SKM-1 (cell line): ENCODE measurements at regions not wholly inside any gene's neighbourhood (a gene's known extent, or its start where the extent isn't known, plus 50 kb on each side); places are given as distances from the start of the nearest gene placed in this dataset.

Experiments used
- DNase-seq: peaks from one replicate; lab custom pipeline; 2025; ENCODE audit not compliant: unreplicated experiment; lab: John Stamatoyannopoulos, UW

DNA sequence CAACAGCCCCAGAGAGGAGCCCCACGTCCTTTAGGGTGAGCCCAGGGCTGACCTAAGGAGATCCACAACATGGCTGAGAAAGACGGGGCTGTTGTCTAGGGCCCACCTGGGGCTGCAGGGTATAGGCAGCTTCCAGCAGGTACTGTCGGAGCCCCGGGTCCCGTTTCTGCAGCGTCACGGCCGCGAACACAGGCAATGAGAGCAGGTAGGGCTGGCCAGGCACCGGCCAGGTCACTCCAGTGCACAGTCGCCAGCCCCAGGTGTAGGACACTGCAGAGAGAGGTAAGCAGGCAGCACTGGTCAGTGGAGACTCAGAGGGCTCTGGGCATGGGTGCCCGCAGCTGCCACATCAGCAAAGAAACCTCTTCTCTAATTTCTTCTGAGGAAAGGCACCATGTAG lies 115.2 kb downstream of the LITAF start:
- no peak for DNase-seq

DNA sequence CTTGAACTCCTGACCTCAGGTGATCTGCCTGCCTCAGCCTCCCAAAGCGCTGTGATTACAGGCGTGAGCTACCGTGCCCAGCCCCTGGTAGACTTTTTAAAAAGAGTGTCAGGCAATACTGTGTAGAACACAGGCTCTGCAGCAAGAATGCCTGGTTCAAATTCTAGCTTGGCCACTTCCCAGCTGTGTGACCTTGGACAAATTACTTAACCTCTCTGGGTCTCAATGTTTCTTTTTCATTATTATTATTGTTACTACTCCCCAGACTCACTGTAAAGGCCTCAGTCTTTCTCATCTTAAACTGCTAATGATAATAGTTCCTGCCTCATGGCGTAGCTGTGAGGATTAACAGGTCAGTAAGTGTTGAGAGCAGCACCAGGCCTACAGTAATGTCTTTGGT lies 114.3 kb downstream of the LITAF start:
- DNase-seq = no peak

DNA sequence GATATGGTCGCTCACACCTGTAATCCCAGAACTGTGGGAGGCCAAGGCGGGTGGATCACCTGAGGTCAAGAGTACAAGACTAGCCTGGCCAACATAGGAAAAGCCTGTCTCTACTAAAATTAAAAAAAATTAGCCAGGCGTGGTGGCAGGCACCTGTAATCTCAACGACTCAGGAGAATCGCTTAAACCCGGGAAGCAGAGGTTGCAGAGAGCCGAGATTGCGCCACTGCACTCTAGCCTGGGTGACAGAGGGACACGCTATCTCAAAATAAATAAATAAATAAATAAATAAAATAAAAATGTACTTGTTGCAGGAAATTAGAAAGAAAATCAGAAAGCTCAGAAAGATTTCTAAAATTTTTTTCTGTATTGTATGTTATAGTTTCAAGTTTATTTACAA lies 113.9 kb downstream of the LITAF start:
- no peak for DNase-seq

DNA sequence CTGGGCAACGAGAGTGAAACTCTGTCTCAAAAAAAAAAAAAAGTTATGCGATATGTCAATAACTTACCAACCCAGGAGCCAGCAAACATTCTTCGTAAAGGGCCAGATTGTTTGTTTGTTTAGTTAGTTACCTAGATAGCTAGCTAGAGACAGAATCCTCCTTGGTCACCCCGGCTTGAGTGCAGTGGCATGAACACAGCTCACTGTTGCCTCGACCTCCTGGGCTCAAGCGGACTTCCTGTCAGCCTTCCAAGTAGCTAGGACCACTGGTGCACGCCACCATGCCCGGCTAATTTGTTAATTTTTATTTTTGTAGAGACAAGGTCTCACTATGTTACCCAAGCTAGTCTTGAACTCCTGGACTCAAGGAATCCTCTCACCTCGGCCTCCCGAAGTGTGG lies 113.0 kb downstream of the LITAF start:
- DNase-seq = no peak

DNA sequence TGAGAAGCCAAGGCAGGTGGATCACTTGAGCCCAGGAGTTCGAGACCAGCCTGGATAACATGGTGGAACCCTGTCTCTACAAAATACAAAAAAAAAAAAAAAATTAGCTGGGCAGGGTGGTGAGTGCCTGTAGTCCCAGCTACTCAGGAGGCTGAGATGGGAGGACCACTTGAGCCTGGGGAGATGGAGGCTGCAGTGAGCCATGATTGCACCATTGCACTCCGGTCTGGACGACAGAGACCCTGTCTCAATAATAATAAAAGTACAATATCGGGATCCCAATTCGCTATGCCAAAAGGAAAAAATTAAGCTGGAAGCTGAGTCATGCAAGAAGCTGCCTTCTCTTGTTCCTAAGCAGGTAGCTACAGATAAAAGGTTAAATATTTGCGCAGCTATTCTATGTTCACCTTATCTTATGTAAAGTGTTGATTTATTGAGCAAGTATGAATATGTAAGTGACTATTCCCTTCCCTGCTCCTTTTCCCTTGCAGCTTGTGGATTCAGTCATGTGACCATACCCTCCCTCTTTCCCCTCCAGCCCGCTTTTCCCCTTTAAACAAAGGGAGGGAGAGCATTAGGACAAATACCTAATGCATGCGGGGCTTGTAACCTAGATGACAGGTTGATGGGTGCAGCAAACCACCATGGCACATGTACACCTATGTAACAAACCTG lies 112.0 kb downstream of the LITAF start:
- DNase-seq = no peak

DNA sequence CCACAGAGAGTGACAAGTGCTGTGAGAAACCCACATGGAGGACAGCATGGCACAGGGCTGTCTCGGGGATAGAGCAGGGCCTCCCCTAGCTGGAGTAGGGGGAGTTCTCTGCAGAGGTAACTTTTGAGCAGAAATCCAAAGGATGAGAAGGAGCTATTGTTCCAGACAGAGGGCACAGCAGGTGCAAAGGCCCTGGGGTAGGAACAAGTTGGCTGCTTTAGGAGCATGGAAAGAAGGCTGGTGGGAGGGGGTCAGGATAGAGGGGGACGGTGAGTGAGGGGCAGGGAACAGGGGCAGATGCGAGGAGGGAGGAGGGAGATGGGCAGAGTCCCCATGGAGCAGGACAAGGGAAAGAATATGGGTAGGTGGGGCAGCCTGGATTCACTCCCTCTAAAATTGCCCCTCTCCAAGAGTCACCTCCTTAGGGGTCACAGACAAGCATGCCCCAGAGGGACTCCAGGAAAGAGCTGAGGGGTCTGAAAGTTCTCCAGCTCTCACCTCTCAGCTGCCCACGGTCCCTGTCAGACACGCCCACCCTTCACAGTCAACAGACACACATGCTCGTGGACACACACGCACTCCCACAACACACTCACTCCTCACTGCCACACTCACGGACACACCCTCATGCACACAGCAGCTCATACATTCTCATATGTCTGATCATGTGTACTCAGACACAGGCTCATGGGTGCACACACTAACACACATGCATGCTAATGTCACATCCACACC lies 110.7 kb downstream of the LITAF start:
- DNase-seq = no peak

DNA sequence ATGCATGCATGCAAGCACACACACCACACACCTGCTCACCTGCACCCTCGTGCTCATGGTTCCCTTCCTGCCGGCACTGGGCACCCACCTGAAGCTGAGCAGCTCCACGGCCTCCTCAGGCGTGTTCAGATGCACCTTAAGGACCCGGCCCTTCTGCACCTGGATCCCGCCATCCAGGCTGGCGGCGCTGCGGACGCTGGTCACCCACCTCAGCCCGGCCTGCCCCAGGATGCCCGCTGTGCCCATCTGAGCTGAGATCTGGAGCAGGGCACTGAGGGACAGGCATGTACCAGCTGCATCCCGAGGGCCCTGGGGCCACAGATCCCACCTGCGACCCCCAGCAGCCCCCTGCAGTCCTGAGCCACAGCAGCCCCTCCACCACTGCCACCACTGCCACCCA lies 110.0 kb downstream of the LITAF start:
- DNase-seq = no peak

DNA sequence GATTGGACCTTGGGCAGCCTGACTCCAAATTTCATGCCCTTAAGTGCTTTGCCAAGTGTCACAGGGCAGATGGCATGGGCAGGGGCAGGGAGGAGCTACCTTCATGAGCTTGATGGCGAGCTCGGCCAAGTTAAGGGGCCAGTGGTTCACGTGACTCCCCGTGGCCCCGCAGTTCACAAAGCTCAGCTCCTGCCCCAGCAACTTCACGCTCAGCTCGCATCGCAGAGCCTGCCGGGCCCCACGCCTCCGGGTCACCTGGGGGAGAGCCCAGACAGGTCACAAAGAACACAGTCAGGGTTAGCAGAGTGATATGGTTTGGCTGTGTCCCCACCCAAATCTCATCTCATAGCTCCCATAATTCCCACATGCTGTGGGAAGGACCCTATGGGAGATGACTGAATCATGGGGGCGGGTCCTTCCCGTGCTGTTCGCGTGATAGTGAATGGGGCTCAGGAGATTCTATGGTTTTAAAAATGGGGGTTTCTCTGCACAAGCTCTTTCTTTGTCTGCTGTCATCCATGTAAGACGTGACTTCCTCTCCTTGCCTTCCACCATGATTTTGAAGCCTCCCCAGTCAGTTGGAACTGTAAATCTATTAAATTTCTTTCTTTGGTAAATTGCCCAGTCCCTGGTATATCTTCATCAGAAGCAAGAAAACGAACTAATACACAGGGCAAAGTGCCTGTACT lies 108.1 kb downstream of the LITAF start:
- DNase-seq = no peak

DNA sequence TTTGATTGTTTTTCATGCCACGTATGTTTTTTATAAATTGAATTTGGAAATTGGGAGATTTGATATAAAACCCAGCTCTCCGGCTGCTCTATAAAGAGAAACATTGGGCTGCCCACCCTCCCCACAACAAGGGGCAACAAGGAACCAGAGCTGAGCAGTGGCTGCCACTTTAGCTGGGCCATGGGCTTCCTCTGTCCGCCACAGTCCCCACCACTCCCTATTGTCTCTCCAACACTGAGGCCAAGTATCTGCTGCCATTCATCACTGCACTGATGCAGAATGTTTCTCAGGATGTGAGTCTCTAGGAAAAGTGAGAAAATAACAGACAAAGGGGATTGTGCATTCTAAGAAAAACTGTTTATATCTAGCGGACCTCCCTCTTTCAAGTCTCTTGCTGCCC lies 106.8 kb downstream of the LITAF start:
- no peak for DNase-seq

DNA sequence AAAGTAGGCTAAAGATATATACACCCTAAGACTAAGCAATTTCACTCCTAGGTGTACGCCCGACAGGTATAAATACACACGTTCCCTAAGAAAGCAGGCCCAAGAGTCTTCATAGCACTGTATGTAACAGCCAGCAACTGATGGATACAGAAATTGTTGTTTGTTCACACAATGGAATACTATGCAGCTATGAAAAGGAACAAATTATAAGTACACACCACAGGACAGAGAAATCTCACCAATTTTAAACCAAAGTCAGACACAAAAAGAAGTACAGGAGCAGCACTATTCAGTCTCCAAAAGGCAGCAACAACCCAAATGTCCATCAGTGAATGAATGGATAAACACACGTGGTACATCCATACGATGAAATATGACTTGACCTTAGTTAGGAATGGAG lies 106.1 kb downstream of the LITAF start:
- no peak for DNase-seq

DNA sequence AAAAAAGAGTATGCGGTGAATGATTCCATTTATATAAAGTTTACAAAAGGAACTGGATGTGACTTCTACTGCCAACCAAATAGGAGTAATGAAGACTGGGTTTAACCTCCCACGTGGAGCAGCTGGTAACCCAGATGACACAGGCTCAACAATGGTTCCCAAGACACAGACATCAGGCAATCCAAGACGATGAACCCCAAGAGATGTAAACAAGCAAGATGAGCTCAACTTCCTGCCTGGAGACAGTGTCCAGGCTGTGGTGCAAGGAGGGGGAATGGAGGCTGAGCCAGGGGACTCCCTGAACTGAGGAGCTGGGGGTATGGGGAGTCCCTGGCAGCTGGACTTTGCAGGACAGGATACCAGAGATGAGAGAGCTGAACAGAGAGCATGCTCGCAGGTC lies 104.7 kb downstream of the LITAF start:
- DNase-seq = no peak

DNA sequence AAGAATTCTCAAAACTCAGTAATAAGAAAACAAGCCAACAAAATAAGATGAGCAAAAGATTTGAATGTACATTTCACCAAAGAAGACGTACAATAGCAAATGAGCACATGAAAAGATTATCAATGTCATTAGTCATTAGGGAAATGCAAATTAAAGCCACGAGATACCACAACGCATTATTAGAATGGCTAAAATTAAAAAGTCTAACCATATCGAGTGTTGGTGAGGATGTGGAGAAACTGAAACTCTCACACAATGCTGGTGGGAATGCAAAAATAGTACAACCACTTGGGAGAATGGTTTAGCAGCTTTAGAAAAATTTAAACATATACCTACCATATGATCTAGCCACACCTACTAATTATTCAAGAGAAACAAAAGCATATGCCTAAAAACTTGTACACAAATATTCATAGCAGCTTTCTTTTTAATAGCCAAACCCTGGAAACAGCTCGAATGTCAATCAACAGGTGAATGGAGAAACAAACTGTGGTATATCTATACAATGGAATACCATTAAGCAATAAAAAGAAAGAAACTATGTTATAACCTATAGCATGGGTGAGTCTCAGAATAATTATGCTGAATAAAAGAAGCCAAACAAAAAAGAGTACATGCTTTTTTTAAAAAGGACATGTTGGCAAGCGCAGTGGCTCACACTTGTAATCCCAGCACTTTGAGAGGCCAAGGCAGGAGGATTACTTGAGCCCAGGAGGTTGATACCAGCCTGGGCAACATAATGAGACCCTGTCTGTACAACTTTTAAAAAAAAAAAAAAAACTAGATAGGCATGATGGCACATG lies 103.6 kb downstream of the LITAF start:
- DNase-seq = no peak

DNA sequence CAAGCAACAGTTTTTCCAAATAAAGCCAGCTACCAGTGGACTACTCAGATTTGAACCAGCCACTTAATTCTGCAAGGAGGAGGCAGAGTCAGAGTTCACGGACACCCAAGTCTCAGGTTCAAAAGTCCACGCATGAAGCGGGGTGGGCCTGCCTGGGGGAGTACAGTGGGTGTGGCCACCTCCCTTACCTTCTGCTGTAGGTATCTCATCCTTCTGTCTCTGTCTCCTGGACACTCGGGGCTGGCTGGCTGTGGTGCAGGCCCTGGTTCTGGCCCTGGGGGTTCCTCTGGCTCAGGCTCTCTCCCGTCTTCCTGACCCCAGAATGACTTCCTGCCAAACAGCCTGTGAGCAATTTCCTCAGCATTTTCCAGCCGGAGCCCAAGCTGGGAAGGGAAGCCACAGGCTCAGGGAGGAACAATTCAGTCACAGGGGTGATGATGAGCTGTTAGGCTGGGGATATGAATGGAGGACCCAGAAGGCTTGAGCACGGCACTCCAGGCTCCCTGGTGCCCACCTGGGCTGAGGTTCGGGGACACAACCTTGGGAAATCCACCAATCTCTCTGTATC lies 101.9 kb downstream of the LITAF start:
- no peak for DNase-seq

DNA sequence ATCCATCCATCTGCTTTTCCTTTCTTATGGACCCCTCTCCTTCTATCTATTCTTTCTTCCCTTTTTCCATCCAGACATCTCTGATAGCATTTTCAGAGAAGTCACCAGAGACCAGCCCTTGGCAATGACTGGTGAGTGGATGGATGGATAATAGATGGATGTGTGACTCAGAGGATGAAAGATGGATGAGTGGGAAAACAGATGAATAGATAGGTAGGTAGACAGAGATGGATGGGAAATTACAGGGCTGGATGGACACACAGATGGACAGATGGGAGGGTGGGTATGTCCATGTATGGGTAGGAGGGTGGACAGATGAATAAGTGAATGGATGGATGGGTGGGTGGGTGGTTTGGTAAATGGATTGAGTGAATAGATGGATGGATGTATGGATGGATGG lies 101.0 kb downstream of the LITAF start:
- no peak for DNase-seq

DNA sequence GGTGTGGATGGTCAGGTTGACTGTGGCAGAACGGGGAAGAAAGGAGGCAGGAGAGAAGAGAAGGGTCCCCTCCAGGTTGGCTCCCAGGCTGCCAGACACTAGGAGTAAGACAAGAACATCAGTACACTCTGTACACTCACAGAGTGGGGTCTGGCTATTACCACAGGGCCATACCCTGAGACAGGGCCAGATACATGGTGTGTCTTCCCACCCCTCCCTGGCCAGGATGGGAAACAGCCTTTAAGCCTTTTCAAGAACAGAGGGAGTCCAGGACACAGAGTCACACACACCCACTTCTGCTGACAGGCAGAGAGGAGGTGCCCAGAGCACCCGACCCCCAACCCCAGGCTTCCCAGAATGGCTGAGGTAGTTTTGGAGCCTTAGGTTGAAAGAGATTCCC lies 99.4 kb downstream of the LITAF start:
- no peak for DNase-seq

DNA sequence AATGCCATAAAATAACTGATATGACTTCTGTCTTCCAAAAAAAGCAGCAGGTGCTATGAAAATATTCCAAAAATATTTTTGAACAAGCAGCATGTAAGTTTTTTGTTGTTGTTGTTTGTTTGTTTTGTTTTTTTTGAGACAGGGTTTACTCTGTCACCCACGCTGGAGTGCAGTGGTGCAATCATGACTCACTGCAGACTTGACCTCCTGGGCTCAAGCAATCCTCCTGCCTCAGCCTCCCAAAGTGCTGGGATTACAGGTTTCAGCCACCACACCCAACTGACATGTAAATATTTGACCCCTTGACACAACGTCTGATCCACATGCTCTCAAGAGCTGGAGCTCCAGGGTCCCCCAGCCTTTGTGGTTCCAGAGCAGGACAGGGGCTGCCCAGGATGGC lies 98.4 kb downstream of the LITAF start:
- no peak for DNase-seq

DNA sequence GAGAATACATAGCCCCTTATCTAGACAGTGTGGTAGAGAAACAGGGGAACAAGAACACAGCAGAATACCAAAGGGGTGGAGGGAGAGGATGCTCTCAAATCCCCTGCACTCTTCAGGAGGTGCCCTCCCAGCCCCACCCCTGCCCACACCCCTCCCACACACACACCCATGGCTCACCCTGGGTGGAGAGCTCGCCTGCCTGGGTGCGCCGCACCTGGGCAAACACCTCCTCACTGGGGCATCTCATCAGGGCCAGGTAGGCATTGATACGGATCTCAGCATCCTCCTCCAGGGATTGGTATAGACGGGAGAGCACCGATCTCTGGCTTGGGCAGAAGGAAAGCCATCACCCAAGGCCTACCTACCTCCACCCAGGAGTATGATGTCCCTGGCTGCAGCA lies 95.2 kb downstream of the LITAF start:
- no peak for DNase-seq

DNA sequence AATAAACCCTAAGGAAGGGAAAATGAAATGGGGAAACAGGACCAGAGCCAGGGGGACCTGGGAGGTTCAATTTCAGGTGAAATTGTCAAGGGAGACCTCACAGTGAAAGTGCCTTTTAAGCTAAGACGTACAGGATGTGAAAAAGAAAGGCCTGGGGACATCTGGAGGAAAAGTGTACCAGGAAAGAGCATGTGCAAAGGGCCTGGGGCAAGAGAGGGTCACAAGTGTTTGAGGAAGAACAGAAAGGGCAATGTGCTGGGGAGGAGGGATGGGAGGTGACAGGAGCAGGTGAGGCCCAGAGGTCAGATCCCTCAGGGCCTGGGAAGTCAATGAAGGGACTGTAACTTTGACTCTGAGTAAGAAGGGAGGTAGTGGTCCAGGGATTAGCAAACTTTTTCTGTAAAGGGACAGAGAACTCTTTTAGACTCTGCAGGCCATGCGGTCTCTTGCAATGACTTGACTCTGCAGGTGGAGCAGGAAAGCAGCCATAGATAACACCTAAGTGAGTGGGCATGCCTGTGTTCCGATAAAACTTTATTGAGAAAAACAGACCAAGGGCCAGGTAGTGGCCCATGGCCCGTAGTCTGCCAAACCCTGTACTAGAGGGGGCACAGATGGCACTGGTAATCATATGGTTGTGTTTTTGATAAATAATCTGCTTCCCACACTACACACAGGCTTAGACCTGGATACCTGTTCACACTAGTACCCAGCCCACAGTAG lies 93.8 kb downstream of the LITAF start:
- DNase-seq = no peak

DNA sequence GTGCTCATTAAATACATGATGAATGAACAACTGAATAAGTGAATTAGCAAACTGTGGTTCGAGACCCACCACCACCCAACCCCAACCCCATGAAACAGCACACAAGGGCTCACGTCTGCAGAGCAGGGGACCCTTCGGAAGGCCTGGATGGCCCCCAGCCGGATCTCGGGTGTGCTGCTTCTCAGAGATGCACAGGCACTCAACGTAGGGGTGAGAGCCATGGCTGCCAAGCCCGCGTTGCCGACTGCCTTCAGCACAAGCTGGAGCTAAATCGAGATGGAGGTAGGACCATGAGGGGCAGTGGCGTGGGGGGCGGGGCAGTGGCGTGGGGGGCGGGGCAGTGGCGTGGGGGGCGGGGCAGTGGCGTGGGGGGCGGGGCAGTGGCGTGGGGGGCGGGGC lies 93.2 kb downstream of the LITAF start:
- no peak for DNase-seq

DNA sequence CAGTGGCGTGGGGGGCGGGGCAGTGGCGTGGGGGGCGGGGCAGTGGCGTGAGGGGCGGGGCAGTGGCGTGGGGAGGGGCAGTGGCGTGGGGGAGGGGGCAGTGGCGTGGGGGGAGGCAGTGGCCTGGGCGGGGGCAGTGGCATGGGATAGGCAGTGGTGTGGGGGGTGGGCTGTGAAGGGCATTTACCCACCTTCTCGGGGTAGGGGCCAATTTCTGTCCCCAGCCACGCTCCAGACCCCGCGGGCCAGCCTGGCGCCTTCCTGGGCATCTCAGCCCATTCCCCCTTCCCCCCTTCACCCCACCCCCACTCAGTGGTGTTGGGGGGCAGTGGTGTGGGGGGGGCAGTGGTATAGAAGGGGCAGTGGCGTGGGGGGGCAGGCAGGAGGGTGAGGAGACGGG lies 92.7 kb downstream of the LITAF start:
- DNase-seq = no peak

DNA sequence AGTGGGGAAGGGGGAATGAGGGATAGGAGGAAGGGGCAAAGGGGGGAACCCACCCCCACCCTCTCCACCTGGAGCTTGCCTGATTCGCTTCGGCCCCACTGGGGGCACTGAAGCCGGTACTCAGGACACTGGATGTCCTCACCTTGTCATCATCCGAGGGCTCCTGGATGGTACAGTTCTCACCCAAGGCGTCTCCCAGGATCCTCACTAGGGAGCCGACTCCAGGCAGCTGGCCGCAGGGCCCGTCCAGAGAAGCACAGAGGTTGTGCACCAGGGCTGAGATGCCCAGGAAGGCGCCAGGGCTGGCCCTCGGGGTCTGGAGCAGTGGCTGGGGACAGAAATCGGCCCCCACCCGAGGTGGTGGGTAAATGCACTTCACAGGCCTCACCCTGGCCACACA lies 92.3 kb downstream of the LITAF start:
- DNase-seq = no peak
